RWPE1 (cell line): ENCODE measurements at regions not wholly inside any gene's neighbourhood (a gene's known extent, or its start where the extent isn't known, plus 50 kb on each side); places are given as distances from the start of the nearest gene placed in this dataset.

Experiments used
- CTCF ChIA-PET: fragments of 350-600 bp; sonication (Branson Sonifier 250); formaldehyde crosslinking; extraction: SDS; loops from one replicate; lab custom pipeline; 2021; lab: Yijun Ruan, JAX
- POLR2A ChIA-PET: fragments of 400-600 bp; formaldehyde crosslinking; extraction: SDS; loops from one replicate; lab custom pipeline; 2020; ENCODE audit warnings: antibody characterized with exemption; ENCODE audit not compliant: low non-redundant PET; lab: Yijun Ruan, JAX
- DNase-seq: peaks from one replicate; pipeline ENCODE4 v3.0.0; 2012; ENCODE audit warnings: low spot score
- H3K27ac ChIP-seq: fragments of 450-650 bp; 2 replicates; pipeline ENCODE4 v1.5.1; 2017
- TF ChIP-seq, protein P1 (sequence below): fragments of 450-650 bp; conservative IDR thresholded peaks from 2 replicates; pipeline ENCODE4 v1.5.1; 2017; ENCODE audit warnings: low read depth, mild to moderate bottlenecking

DNA sequence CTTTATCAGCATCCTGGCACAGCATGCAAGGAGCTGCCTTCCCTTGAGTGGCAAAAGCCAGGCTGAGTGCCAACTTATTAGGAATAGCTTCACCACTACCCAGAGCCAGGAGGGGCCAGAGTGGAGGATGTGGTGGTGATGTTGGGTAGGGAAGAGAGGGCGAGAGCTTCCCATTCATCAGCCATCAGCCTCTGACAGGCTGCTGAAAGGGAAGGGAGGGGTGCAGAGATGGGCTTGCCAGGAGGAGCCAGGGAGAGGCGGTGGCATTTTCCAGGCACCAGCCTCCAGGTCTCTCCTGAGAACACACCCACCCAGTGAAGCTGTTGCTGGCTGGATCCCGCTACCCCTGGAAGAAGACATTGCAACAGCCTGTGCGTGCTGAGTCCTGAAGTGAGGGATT, 168.5 kb downstream of the ACTL8 start:
- TF ChIP-seq, protein P1, sequence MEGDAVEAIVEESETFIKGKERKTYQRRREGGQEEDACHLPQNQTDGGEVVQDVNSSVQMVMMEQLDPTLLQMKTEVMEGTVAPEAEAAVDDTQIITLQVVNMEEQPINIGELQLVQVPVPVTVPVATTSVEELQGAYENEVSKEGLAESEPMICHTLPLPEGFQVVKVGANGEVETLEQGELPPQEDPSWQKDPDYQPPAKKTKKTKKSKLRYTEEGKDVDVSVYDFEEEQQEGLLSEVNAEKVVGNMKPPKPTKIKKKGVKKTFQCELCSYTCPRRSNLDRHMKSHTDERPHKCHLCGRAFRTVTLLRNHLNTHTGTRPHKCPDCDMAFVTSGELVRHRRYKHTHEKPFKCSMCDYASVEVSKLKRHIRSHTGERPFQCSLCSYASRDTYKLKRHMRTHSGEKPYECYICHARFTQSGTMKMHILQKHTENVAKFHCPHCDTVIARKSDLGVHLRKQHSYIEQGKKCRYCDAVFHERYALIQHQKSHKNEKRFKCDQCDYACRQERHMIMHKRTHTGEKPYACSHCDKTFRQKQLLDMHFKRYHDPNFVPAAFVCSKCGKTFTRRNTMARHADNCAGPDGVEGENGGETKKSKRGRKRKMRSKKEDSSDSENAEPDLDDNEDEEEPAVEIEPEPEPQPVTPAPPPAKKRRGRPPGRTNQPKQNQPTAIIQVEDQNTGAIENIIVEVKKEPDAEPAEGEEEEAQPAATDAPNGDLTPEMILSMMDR = no peak
- no peak overlapping the region for H3K27ac ChIP-seq
- ChIA-PET POLR2A (no interaction called here), CTCF (interaction anchor here (0.5 to 1.5 kb wide), 9 partner anchors 9 to 1780 kb away, joined by 3 to 6 read pairs (median 3); no protein-coding TSS in a partner anchor)
- DNase-seq = no peak

DNA sequence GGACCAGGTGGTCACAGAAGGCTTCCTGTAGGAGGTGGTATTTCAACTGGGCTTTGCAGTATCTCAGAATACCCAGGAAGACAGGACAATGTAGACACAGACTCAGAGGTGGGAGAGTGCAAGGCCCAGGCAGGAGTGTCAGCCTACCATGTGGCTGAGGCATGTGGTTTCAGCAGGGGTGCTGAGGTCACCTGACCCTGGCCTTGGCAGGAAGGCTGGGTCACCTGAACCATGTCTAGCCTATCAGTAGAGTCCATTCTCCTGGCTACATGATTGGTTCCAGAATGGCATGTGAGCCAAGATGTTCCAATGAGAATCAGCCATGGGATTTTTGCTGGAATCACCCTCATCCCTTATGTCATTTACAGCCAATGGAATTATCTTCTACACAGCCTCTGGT, 169.4 kb downstream of the ACTL8 start:
- CTCF ChIA-PET = interaction anchor here (0.7 kb wide), 1 partner anchor 254 kb away, joined by 3 read pairs; no protein-coding TSS in a partner anchor
- H3K27ac ChIP-seq = no peak overlapping the region
- TF ChIP-seq, protein P1 = no peak
- POLR2A ChIA-PET = no interaction called here
- DNase-seq = no peak

DNA sequence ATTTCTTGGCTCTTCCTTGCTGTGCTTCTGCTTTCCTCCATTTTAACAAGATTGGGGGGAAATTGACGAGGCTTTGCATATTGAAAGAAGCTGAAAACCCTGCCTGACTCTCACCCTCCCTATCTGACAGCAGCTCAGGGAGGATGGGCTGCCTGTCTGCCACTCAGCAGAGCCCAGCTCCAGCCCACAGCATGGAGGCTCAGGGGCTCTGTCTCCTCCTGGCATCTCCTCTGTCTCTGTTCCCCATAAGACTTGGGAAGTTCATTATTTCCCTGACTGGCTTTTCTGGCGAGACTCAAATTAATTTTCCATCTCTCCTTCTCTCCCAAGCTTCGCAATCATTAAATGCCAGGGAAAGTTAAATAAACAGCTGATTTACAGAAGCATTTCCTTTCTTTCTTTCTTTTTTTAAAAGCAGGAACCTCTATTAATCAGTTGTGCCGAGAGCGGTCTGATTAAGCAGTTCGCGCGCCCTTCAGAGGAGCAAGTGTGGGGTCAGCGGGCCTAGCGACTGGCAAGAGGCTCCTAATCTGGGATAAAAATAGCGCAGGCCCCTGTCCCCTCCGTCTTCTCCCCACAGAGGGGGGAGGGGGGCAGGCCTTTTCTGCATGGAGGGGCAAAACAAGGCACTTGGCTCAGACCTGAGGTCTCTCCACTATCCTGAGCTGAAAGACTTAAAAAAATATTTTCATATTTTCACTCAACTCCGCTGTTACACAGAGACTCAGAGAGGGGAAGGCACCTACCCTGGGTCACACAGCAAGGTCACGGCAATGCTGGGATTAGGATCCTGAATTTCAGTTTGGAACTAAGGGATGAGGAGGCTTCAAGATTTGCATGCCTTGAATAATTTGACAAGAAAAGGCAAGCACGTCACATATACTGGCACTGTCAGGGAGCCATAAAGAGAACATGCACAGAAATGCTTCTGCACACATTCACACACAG, 170.4 kb downstream of the ACTL8 start:
- DNase-seq = no peak
- TF ChIP-seq, protein P1 = no peak
- CTCF ChIA-PET = no interaction called here
- H3K27ac ChIP-seq = no peak overlapping the region
- POLR2A ChIA-PET = no interaction called here

DNA sequence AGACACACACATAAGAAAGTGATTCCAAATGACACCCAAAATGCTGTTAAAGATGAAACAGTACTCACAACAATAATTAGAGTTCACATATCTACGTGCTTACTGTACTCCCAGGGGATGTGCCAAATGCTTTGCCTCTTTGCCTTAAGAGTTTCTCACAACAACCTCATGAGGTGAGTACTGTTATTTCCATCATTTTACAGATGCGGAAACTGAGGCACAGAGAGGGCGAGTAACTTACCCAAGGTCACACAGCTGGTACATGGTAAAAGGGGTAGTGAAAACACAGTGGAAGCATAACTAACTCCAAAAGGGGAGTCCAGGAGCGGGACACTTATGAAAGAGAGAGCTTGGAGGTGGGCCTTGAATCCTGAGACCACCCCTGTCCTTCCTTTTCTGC, 171.8 kb downstream of the ACTL8 start:
- no peak overlapping the region for H3K27ac ChIP-seq
- no peak for DNase-seq
- TF ChIP-seq, protein P1 = no peak
- ChIA-PET CTCF (no interaction called here), POLR2A (no interaction called here)

DNA sequence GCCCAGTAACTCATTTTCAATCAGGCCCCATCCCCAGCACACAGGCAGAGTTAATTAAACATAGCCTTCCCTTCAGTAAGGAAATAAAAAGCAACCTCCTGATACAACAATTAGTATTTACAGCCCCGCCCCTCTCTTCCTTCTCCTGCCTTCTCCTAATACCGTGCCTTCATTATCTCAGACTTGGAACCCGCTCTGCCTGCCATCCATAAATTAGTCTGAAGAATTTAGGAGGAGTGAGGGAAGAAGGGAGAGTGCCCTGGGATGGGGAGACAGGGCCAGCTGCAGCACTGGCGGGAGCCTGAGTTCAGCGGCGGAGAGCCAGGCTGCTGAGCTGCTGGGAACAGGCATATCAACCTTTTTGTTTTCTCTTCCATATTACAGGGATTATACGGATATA, 172.8 kb downstream of the ACTL8 start:
- DNase-seq = no peak
- POLR2A ChIA-PET = no interaction called here
- H3K27ac ChIP-seq = no peak overlapping the region
- CTCF ChIA-PET = interaction anchor here (0.6 kb wide), 1 partner anchor 92 kb away, joined by 4 read pairs; no protein-coding TSS in a partner anchor
- TF ChIP-seq, protein P1 = no peak

DNA sequence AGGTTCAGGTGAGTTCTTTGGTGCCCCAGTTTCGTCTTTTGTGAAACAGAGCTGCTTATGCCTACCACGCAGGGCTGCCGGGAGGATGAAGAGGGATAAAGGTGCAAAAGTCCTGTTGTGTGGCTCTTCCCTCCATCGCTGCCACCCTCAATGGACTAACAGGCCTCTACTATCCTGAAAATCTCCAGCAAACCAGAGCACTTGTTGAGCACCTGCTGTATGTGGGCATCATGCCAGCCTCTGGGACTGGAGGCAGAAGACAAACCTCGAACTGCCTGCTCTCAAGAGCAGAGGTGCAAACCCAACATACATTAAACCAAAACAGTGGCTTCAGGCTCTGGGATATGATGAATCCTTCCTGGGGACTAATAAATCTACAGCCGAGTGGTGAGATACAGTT, 174.1 kb downstream of the ACTL8 start:
- POLR2A ChIA-PET = no interaction called here
- CTCF ChIA-PET = no interaction called here
- H3K27ac ChIP-seq = no peak overlapping the region
- TF ChIP-seq, protein P1 = no peak
- DNase-seq = no peak
